RWPE2 (cell line): ENCODE measurements at regions not wholly inside any gene's neighbourhood (a gene's known extent, or its start where the extent isn't known, plus 50 kb on each side); places are given as distances from the start of the nearest gene placed in this dataset.
"Not testable (repeated sequence)": the region's sequence is repeated elsewhere in the genome, so short reads cannot be mapped to it uniquely, and the experiment has no call there.

ENCODE experiments used
- ATAC-seq: fragments of 200-7000 bp; cut with Tn5 transposase; 3 replicates; pipeline ENCODE4 v1.9.1; 2021; ENCODE audit warnings: low read depth
- DNase-seq: peaks from one replicate; pipeline ENCODE4 v3.0.0-alpha.2; 2020; ENCODE audit warnings: low spot score
- H3K27ac ChIP-seq: fragments of 450-650 bp; 2 replicates; pipeline ENCODE4 v1.5.1; 2017; ENCODE audit warnings: mild to moderate bottlenecking; ENCODE audit not compliant: poor library complexity, severe bottlenecking
- H3K27me3 ChIP-seq: fragments of 250-450 bp; sonication (Bioruptor Pico); 2 replicates; pipeline ENCODE4 v1.5.1; 2021; ENCODE audit warnings: mild to moderate bottlenecking, moderate library complexity; ENCODE audit not compliant: insufficient read depth, poor library complexity, severe bottlenecking
- H3K36me3 ChIP-seq: fragments of 250-450 bp; sonication (Bioruptor Pico); 2 replicates; pipeline ENCODE4 v1.5.1; 2020; ENCODE audit warnings: low read depth, mild to moderate bottlenecking, moderate library complexity
- H3K4me1 ChIP-seq: fragments of 250-450 bp; sonication (Bioruptor Pico); 2 replicates; pipeline ENCODE4 v1.5.1; 2021; ENCODE audit warnings: mild to moderate bottlenecking, moderate library complexity; ENCODE audit not compliant: insufficient read depth, poor library complexity, severe bottlenecking
- H3K4me3 ChIP-seq: fragments of 250-450 bp; sonication (Bioruptor Pico); 2 replicates; pipeline ENCODE4 v1.5.1; 2021; ENCODE audit warnings: mild to moderate bottlenecking, moderate library complexity; ENCODE audit not compliant: severe bottlenecking
- H3K9me3 ChIP-seq: fragments of 250-450 bp; sonication (Bioruptor Pico); 2 replicates; pipeline ENCODE4 v1.5.1; 2021; ENCODE audit warnings: mild to moderate bottlenecking, moderate library complexity; ENCODE audit not compliant: severe bottlenecking
- CTCF ChIP-seq: fragments of 450-650 bp; IDR thresholded peaks from one replicate; pipeline ENCODE4 v1.5.1; 2017; ENCODE audit warnings: mild to moderate bottlenecking, moderate library complexity; ENCODE audit not compliant: poor library complexity, severe bottlenecking

DNA sequence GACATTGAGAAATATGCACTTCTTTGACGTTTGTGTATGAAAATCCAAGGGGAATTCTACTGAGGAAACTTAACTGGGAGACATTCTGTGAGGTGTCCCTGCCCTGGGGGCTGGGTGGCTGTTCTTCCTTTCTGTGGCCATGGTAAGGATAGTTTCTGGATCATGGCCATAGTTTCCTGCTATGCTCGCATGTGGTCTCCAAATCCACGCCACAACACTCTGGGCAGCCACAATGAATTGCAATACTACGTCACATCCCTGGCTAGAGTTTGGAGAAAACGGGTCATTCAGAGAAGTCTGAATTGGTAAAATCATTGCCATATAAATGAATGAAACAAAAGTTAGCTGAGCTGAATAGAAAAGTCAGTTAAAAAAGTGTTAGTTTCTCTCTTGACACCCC is 230.6 kb downstream of the UTRN start:
- Histone ChIP-seq H3K4me1 (no peaks in the 10 kb centered on the region), H3K36me3 (peaks cover 42% of the 10 kb centered on the region), H3K27ac (no peak overlapping the region), H3K27me3 (no peaks in the 10 kb centered on the region), H3K9me3 (no peaks in the 10 kb centered on the region), H3K4me3 (no peak overlapping the region)
- no peak for TF ChIP-seq CTCF
- ATAC-seq (no peak), DNase-seq (no peak)

GRCh38 chr6:144519426-144519825 is 234.3 kb downstream of the UTRN start:
- TF ChIP-seq CTCF, result no peak
- Histone ChIP-seq H3K27me3 (no peaks in the 10 kb centered on the region), H3K4me1 (no peaks in the 10 kb centered on the region), H3K36me3 (peaks cover 58% of the 10 kb centered on the region), H3K9me3 (no peaks in the 10 kb centered on the region), H3K27ac (no peak overlapping the region), H3K4me3 (no peak overlapping the region)
- ATAC-seq, result no peak
- no peak for DNase-seq

DNA sequence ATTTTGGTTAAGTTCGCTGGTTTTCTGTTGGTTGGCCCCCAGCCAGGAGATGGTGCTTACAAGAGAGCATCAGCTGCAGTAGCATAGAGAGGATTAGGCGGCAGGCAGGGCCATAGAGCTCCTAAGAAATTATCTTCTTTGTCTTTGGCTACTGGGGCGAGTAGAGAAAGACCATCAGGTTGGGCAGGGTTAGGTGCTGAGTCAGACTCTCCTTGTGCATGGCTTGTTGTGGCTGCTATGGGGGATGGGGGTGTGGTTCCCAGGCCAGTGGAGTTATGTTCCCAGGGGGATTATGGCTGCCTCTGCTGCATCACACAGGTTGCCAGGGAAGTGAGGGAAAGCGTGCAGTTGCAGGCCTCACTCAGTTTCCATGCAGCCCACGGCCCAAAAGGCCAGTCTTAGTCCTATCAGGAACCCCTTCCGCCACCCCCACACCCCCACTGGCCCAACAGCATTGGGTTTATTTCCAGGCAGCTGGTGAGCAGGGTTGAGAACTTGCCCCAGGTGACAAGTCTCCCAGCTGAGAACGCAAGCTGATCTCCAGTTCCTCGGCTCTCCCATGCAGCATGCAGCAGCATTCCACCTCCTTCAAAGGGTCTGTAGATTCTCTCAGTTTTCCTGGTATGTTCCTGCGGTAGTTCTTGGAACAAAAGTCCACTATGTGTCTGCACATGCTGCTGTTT is 243.7 kb downstream of the UTRN start:
- H3K27ac ChIP-seq, result no peak overlapping the region
- no peak overlapping the region for H3K4me3 ChIP-seq
- no peaks in the 10 kb centered on the region for H3K9me3 ChIP-seq
- H3K36me3 ChIP-seq, result peaks cover 16% of the 10 kb centered on the region; the same call in 1 of the 2 replicates
- DNase-seq (no peak), ATAC-seq (no peak)
- TF ChIP-seq CTCF, result no peak
- no peaks in the 10 kb centered on the region for H3K27me3 ChIP-seq
- H3K4me1 ChIP-seq, result no peaks in the 10 kb centered on the region

GRCh38 chr6:144530118-144530517 is 245.0 kb downstream of the UTRN start:
- no peaks in the 10 kb centered on the region for H3K27me3 ChIP-seq

DNA sequence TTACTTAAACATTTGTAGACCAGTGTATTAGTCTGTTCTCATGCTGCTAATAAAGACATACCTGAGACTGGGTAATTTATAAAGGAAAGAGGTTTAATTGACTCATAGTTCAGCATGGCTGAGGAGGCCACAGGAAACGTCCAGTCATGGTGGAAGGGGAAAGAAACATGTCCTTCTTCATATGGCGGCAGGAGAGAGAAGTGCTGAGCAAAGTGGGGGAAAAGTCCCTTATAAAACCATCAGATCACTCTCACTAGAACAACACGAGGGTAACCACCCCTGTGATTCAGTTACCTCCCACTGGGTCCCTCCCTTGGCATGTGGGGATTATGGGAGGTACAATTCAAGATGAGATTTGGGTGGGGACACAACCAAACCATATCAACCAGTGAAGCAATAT is 247.1 kb downstream of the UTRN start:
- ATAC-seq, DNase-seq, H3K27ac ChIP-seq, H3K9me3 ChIP-seq, H3K4me3 ChIP-seq, H3K27me3 ChIP-seq, H3K4me1 ChIP-seq: not testable (repeated sequence)
- H3K36me3 ChIP-seq, result peaks cover 10% of the 10 kb centered on the region; the same call in 1 of the 2 replicates

More at GRCh38 chr6:144530118-144530517, 245.0 kb downstream of the UTRN start:
- TF ChIP-seq CTCF, result no peak
- ATAC-seq (no peak), DNase-seq (no peak)
- H3K27ac ChIP-seq, result no peak overlapping the region
- no peaks in the 10 kb centered on the region for H3K4me1 ChIP-seq
- no peaks in the 10 kb centered on the region for H3K9me3 ChIP-seq
- H3K4me3 ChIP-seq, result no peak overlapping the region
- H3K36me3 ChIP-seq, result peaks cover 10% of the 10 kb centered on the region; the same call in 1 of the 2 replicates
